COR-L47 (cell line): ENCODE measurements at regions not wholly inside any gene's neighbourhood (a gene's known extent, or its start where the extent isn't known, plus 50 kb on each side); places are given as distances from the start of the nearest gene placed in this dataset.
"Not testable (repeated sequence)": the region's sequence is repeated elsewhere in the genome, so short reads cannot be mapped to it uniquely, and the experiment has no call there.

ENCODE experiments used
- DNase-seq: peaks from one replicate; lab custom pipeline; 2025; lab: John Stamatoyannopoulos, UW

GRCh38 chr1:95903060-95903459, 669.0 kb downstream of the RWDD3 start:
- no peak for DNase-seq

- DNase-seq, result no peak
Measured at GRCh38 chr1:95905818-95906395, 671.9 kb downstream of the RWDD3 start.

- DNase-seq, result not testable (repeated sequence)
Measured at GRCh38 chr1:95911739-95912138, 677.7 kb downstream of the RWDD3 start.

- DNase-seq, result peak; percentile 45
Measured at GRCh38 chr1:95916616-95917015, 682.6 kb downstream of the RWDD3 start.

GRCh38 chr1:95924684-95925083, 690.7 kb downstream of the RWDD3 start:
- no peak for DNase-seq

GRCh38 chr1:95926331-95926730, 692.3 kb downstream of the RWDD3 start:
- DNase-seq, result no peak

GRCh38 chr1:95927061-95927460, 693.1 kb downstream of the RWDD3 start:
- DNase-seq, result no peak

GRCh38 chr1:95935719-95936118, 701.7 kb downstream of the RWDD3 start:
- no peak for DNase-seq

- no peak for DNase-seq
Measured at GRCh38 chr1:95941121-95941798, 707.2 kb downstream of the RWDD3 start.

GRCh38 chr1:95948023-95948422, 714.0 kb downstream of the RWDD3 start:
- no peak for DNase-seq

- DNase-seq, result no peak
Measured at GRCh38 chr1:95951371-95952102, 717.5 kb downstream of the RWDD3 start.

- DNase-seq, result peak; percentile 39
Measured at GRCh38 chr1:95953015-95953414, 719.0 kb downstream of the RWDD3 start.

- no peak for DNase-seq
Measured at GRCh38 chr1:95954585-95954984, 720.6 kb downstream of the RWDD3 start.

- DNase-seq, result no peak
Measured at GRCh38 chr1:95956215-95956614, 722.2 kb downstream of the RWDD3 start.

- DNase-seq, result no peak
Measured at GRCh38 chr1:95957748-95958147, 723.7 kb downstream of the RWDD3 start.

GRCh38 chr1:95966866-95967265, 732.9 kb downstream of the RWDD3 start:
- DNase-seq, result no peak

GRCh38 chr1:95974586-95974985, 740.6 kb downstream of the RWDD3 start:
- no peak for DNase-seq

- DNase-seq, result no peak
Measured at GRCh38 chr1:95982711-95983110, 738.9 kb upstream of the PTBP2 start.

- no peak for DNase-seq
Measured at GRCh38 chr1:95983831-95984230, 737.8 kb upstream of the PTBP2 start.

GRCh38 chr1:95984798-95985374, 736.7 kb upstream of the PTBP2 start:
- no peak for DNase-seq

GRCh38 chr1:95990033-95990432, 731.6 kb upstream of the PTBP2 start:
- no peak for DNase-seq

GRCh38 chr1:95991787-95992520, 729.6 kb upstream of the PTBP2 start:
- DNase-seq, result no peak
